Hepatocyte (in vitro differentiated cells): ENCODE measurements at regions not wholly inside any gene's neighbourhood (a gene's known extent, or its start where the extent isn't known, plus 50 kb on each side); places are given as distances from the start of the nearest gene placed in this dataset.
A peak's percentile ranks its signal among the peaks of the same experiment; 100 is the strongest.

Experiments used
- DNase-seq: peaks from one replicate; pipeline ENCODE4 v3.0.0-alpha.2; 2016; ENCODE audit warnings: low spot score
- H2AFZ ChIP-seq: fragments of 200-600 bp; sonication (generic); 2 replicates; pipeline ENCODE4 v1.6.0; 2016; ENCODE audit warnings: antibody characterized with exemption, mild to moderate bottlenecking
- H3K27ac ChIP-seq: fragments of 200-600 bp; sonication (generic); 2 replicates; pipeline ENCODE4 v1.5.1; 2016; ENCODE audit warnings: mild to moderate bottlenecking
- H3K27me3 ChIP-seq: fragments of 200-600 bp; sonication (generic); 2 replicates; pipeline ENCODE4 v1.6.1; 2016
- H3K36me3 ChIP-seq: fragments of 200-600 bp; sonication (generic); replicated peaks from 2 replicates; pipeline ENCODE4 v1.5.1; 2016; ENCODE audit warnings: low read depth; ENCODE audit not compliant: insufficient read depth
- H3K4me1 ChIP-seq: fragments of 200-600 bp; sonication (generic); 2 replicates; pipeline ENCODE4 v1.5.1; 2016; ENCODE audit warnings: mild to moderate bottlenecking, moderate library complexity; ENCODE audit not compliant: insufficient read depth
- H3K4me2 ChIP-seq: fragments of 200-600 bp; sonication (generic); 2 replicates; pipeline ENCODE4 v1.6.0; 2016
- H3K4me3 ChIP-seq: fragments of 200-600 bp; sonication (generic); 2 replicates; pipeline ENCODE4 v1.5.1; 2016; ENCODE audit warnings: mild to moderate bottlenecking
- H3K79me2 ChIP-seq: fragments of 200-600 bp; sonication (generic); 2 replicates; pipeline ENCODE4 v1.6.0; 2017; ENCODE audit warnings: mild to moderate bottlenecking
- H3K9me2 ChIP-seq: fragments of 200-600 bp; sonication (generic); replicated peaks from 2 replicates; pipeline ENCODE4 v1.6.0; 2017; ENCODE audit warnings: mild to moderate bottlenecking; ENCODE audit not compliant: insufficient read depth
- H3K9me3 ChIP-seq: fragments of 200-600 bp; sonication (generic); 2 replicates; pipeline ENCODE4 v1.5.1; 2016; ENCODE audit warnings: low read depth, mild to moderate bottlenecking
- H4K20me1 ChIP-seq: fragments of 200-600 bp; sonication (generic); 2 replicates; pipeline ENCODE4 v1.6.0; 2016; ENCODE audit warnings: mild to moderate bottlenecking; ENCODE audit not compliant: insufficient read depth, poor library complexity, severe bottlenecking
- EZH2 ChIP-seq: fragments of 200-600 bp; sonication (generic); IDR thresholded peaks from 2 replicates; pipeline ENCODE4 v1.6.1; 2016; ENCODE audit warnings: antibody characterized with exemption, mild to moderate bottlenecking, borderline replicate concordance
- EZH2phosphoT487 ChIP-seq: fragments of 200-600 bp; sonication (generic); IDR thresholded peaks from one replicate; pipeline ENCODE4 v1.6.1; 2018; ENCODE audit warnings: antibody characterized with exemption, mild to moderate bottlenecking, low read depth, moderate library complexity; ENCODE audit not compliant: unreplicated experiment, severe bottlenecking
- WGBS: methylation state at CpG from one replicate; pipeline ENCODE4 v1.1.6; 2016; ENCODE audit warnings: low lambda C conversion rate; ENCODE audit errors: missing lambda C conversion rate; 5-methylcytosine and 5-hydroxymethylcytosine counted together
- TF ChIP-seq, protein P1 (sequence below): fragments of 200-600 bp; sonication (generic); IDR thresholded peaks from 2 replicates; pipeline ENCODE4 v1.5.1; 2016; ENCODE audit warnings: antibody characterized with exemption, mild to moderate bottlenecking; ENCODE audit not compliant: poor library complexity

DNA sequence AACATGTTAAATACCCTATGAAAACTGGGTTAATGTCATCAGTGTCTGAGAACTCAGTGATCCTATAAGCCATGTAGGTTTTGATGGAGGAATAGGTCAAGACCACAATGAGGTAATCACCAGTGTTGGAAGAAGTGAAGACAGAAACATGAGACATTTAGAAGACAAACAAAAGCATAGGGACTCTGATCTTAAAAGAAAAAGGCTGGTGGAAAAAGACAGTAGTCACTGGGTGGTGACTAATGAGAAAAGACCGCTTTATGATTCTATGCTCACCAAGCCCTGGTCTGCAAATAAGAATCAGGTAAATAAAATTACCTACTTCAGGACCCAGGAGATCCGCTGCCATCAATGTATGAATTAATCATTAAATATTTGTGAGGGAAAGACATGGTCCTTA lies 271.9 kb downstream of the GPD2 start:
- Histone ChIP-seq H3K79me2 (no peaks in the 10 kb centered on the region), H2AFZ (no peak overlapping the region), H3K27ac (no peak overlapping the region), H3K4me1 (no peaks in the 10 kb centered on the region), H3K9me2 (no peaks in the 10 kb centered on the region), H3K36me3 (no peaks in the 10 kb centered on the region), H4K20me1 (no peaks in the 10 kb centered on the region), H3K4me3 (no peak overlapping the region), H3K4me2 (no peak overlapping the region), H3K27me3 (no peaks in the 10 kb centered on the region), H3K9me3 (no peaks in the 10 kb centered on the region)
- DNase-seq, result peak; percentile 8
- TF ChIP-seq EZH2 (no peak), EZH2phosphoT487 (no peak)
- TF ChIP-seq, protein P1, sequence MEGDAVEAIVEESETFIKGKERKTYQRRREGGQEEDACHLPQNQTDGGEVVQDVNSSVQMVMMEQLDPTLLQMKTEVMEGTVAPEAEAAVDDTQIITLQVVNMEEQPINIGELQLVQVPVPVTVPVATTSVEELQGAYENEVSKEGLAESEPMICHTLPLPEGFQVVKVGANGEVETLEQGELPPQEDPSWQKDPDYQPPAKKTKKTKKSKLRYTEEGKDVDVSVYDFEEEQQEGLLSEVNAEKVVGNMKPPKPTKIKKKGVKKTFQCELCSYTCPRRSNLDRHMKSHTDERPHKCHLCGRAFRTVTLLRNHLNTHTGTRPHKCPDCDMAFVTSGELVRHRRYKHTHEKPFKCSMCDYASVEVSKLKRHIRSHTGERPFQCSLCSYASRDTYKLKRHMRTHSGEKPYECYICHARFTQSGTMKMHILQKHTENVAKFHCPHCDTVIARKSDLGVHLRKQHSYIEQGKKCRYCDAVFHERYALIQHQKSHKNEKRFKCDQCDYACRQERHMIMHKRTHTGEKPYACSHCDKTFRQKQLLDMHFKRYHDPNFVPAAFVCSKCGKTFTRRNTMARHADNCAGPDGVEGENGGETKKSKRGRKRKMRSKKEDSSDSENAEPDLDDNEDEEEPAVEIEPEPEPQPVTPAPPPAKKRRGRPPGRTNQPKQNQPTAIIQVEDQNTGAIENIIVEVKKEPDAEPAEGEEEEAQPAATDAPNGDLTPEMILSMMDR, result no peak
- 85% methylated on average over 2 of the region's 2 CpGs for WGBS

DNA sequence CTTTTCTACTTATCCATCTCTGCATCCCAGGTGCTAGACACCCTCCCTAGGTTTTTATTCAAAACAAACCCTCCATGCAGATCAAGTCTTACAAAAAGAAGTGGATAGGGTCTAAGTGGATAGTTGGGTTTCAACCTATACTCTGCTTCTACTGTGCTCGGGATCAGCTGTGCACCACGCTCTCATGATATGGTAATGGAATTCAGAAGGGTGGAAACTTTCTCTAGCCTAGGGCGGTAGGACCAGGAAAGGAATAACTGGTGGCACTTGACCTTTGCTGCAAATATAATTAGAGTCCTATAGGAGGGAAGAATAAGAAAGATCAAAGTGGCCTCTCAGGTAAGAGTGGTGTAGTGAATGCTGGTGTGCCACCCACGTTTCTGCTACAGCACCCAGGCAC lies 272.9 kb downstream of the GPD2 start:
- 94% methylated on average over 4 of the region's 4 CpGs for WGBS

DNA sequence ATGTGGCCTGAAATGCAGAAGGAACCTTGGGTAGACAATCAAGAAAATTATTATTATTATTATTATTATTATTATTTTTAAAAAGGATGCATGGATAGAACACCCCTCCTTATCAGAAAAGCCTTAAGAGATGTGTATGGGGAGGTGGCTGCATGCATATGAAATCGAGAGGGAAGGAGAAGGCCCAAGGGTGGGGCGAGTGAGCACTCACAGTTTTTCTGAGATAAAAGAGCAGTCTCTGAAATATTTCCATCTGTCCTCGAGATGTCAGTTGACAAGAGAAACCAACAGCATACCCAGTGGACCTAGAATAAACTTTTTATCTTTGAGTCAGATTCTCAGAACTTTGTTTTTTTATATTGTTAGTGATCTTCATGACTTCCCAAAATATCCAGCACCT lies 282.9 kb downstream of the GPD2 start:
- Histone ChIP-seq H2AFZ (no peak overlapping the region), H3K9me3 (no peaks in the 10 kb centered on the region), H3K27me3 (no peaks in the 10 kb centered on the region), H4K20me1 (no peaks in the 10 kb centered on the region), H3K27ac (no peak overlapping the region), H3K36me3 (no peaks in the 10 kb centered on the region), H3K4me1 (no peaks in the 10 kb centered on the region), H3K9me2 (no peaks in the 10 kb centered on the region), H3K4me2 (no peak overlapping the region), H3K79me2 (no peaks in the 10 kb centered on the region), H3K4me3 (no peak overlapping the region)
- TF ChIP-seq, protein P1, result no peak
- no peak for TF ChIP-seq EZH2phosphoT487
- no peak for TF ChIP-seq EZH2
- DNase-seq, result no peak
- 87% methylated on average over 3 of the region's 3 CpGs for WGBS

More for the DNA sequence above, 272.9 kb downstream of the GPD2 start:
- Histone ChIP-seq H3K4me2 (no peak overlapping the region), H3K9me3 (no peaks in the 10 kb centered on the region), H2AFZ (no peak overlapping the region), H3K27me3 (no peaks in the 10 kb centered on the region), H3K9me2 (no peaks in the 10 kb centered on the region), H4K20me1 (no peaks in the 10 kb centered on the region), H3K79me2 (no peaks in the 10 kb centered on the region), H3K4me1 (no peaks in the 10 kb centered on the region), H3K4me3 (no peak overlapping the region), H3K36me3 (no peaks in the 10 kb centered on the region), H3K27ac (no peak overlapping the region)
- DNase-seq, result no peak
- TF ChIP-seq, protein P1, result no peak
- no peak for TF ChIP-seq EZH2
- TF ChIP-seq EZH2phosphoT487, result no peak

DNA sequence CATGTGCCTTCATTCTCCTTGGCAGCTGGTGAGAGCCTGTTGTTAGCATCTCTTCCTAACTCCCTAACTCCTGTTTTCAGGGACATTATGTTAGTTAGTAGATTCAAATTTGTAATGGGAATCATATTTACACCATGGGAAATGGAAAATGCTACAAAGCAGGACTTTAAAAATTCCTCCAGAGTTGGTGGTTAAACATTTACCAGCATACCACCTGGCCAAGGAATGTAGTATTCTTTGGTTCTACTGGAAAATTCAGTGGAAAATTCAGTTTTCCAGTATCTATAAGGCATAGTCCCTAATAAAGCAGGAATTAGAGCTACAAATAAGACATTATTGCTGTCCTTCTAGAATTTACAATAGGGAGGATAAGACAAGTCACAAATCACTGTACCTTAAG lies 291.7 kb downstream of the GPD2 start:
- no peak overlapping the region for H3K4me3 ChIP-seq
- no peak for DNase-seq
- no peaks in the 10 kb centered on the region for H3K79me2 ChIP-seq
- H3K4me2 ChIP-seq, result no peak overlapping the region
- H3K27ac ChIP-seq, result no peak overlapping the region
- no peaks in the 10 kb centered on the region for H3K9me3 ChIP-seq
- TF ChIP-seq EZH2, result no peak
- no peak for TF ChIP-seq EZH2phosphoT487
- H3K9me2 ChIP-seq, result no peaks in the 10 kb centered on the region
- no peaks in the 10 kb centered on the region for H3K36me3 ChIP-seq
- H3K27me3 ChIP-seq, result no peaks in the 10 kb centered on the region
- no peak overlapping the region for H2AFZ ChIP-seq
- H4K20me1 ChIP-seq, result no peaks in the 10 kb centered on the region
- no peaks in the 10 kb centered on the region for H3K4me1 ChIP-seq
